ENCODE measurements at regions not wholly inside any gene's neighbourhood (a gene's known extent, or its start where the extent isn't known, plus 50 kb on each side); places are given as distances from the start of the nearest gene placed in this dataset.

DNA sequence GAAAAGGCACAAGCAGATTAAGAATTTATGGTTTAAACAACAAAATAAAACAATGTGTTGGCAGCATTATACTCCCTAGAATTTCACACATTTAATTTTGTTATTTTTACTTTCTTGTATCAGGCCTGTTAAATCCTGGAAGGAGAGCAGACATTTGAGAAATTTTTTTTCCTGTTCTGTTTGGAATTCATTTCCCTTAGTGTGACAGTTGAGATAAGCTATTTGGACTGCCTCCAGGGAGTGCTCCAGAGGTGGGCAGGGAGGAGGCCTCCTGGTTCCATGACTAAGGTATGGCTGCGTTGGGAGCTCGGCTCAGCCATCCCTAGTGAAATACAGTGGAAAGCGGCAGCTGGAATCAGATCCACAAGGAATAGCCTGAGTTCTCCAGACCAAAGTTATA is 185.7 kb downstream of the KCNRG start:
- Histone ChIP-seq H3K27me3 (no peaks in the 10 kb centered on the region), H3K9me3 (no peaks in the 10 kb centered on the region), H3K4me3 (ENCODE audit: low read depth, low read length) (no peak overlapping the region), H3K4me1 (peaks cover 21% of the 10 kb centered on the region), H3K36me3 (no peaks in the 10 kb centered on the region)
- TF ChIP-seq, protein P1, sequence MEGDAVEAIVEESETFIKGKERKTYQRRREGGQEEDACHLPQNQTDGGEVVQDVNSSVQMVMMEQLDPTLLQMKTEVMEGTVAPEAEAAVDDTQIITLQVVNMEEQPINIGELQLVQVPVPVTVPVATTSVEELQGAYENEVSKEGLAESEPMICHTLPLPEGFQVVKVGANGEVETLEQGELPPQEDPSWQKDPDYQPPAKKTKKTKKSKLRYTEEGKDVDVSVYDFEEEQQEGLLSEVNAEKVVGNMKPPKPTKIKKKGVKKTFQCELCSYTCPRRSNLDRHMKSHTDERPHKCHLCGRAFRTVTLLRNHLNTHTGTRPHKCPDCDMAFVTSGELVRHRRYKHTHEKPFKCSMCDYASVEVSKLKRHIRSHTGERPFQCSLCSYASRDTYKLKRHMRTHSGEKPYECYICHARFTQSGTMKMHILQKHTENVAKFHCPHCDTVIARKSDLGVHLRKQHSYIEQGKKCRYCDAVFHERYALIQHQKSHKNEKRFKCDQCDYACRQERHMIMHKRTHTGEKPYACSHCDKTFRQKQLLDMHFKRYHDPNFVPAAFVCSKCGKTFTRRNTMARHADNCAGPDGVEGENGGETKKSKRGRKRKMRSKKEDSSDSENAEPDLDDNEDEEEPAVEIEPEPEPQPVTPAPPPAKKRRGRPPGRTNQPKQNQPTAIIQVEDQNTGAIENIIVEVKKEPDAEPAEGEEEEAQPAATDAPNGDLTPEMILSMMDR (IDR thresholded peaks at IDR 0.05; ENCODE audit: low read depth, low read length): no peak
- peak; percentile 56 for DNase-seq

DNA sequence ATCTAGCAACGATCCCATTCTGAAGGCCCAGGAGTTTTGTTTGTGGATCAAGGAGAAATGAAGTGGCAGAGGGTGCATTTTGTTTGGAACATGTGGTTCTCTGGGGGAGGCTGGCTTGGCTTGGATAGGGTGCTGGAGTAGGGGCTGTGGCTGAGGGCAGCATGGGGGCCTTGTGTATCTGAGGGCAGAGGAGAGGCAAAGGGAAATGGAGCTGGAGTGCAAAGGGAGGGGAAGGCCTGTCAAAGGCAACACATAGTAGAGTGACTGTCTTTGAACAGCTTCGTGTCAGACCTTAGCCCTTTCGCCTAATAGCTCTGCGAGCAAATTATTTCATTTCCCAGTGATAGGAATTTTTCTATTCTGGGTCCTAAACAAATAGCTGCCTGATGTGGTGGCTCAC is 187.2 kb downstream of the KCNRG start:
- Histone ChIP-seq H3K4me3 (ENCODE audit: low read depth, low read length) (no peak overlapping the region), H3K9me3 (no peaks in the 10 kb centered on the region), H3K36me3 (no peaks in the 10 kb centered on the region), H3K4me1 (peaks cover 20% of the 10 kb centered on the region), H3K27me3 (no peaks in the 10 kb centered on the region)
- TF ChIP-seq, protein P1 (IDR thresholded peaks at IDR 0.05; ENCODE audit: low read depth, low read length): no peak
- no peak for DNase-seq

DNA sequence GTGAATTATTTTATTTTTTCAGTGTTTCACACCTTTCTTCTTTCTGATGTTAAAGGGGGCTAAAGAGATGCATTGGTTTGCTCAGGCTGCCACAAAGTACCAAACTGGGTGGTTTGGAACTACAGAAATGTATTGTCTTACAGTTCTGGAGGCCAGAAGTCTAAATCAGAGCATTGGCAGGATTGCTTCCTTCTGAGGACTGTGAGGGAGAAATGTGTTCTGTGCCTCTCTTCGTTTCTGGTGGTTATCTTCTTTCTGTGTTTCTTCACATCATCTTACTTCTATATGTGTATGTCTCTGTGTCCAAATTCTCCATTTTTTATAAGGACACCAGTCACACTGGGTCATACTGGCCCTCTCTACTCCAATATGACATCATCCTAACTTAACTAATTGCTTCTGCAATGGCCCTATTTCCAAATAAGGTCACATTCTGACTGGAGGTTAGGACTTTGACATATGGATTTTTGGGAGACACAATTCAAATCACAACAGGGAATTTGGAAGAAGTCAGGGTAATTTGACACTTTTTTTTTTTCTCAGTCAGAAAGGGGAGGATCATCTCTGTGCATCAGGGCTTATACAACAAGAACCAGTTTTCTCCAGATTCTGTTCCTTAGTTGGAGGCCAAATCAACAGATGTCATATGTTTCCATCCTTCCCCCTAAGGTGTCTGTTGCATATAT is 188.2 kb downstream of the KCNRG start:
- Histone ChIP-seq H3K4me1 (peaks cover 12% of the 10 kb centered on the region), H3K27me3 (no peaks in the 10 kb centered on the region), H3K9me3 (no peaks in the 10 kb centered on the region), H3K36me3 (no peaks in the 10 kb centered on the region), H3K4me3 (ENCODE audit: low read depth, low read length) (no peak overlapping the region)
- TF ChIP-seq, protein P1 (IDR thresholded peaks at IDR 0.05; ENCODE audit: low read depth, low read length): no peak
- DNase-seq: no peak

DNA sequence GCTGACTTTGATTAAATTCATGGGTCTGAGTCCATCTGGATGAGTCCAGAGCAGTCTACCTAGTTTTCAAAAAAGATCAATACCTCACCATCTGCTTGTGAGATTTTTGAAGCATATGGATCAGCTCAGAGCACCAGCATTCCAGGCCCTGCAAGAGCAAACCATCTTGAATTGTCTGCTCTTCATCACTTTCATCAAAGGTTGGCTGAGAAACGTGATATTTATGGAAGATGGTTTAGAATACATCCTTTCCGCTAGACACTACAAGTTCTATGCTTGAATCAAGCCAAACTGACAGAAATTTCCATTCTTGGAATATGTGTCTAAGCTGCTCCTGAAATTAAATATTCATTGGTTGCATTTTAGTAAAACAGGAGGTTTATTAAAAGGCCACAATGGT is 190.3 kb downstream of the KCNRG start:
- H3K4me1 ChIP-seq: peaks cover 15% of the 10 kb centered on the region; the same call in 1 of the 2 replicates
- TF ChIP-seq, protein P1 (IDR thresholded peaks at IDR 0.05; ENCODE audit: low read depth, low read length): no peak
- no peaks in the 10 kb centered on the region for H3K27me3 ChIP-seq
- H3K9me3 ChIP-seq: no peaks in the 10 kb centered on the region
- DNase-seq: no peak
- H3K36me3 ChIP-seq: no peaks in the 10 kb centered on the region
- H3K4me3 ChIP-seq (ENCODE audit: low read depth, low read length): no peak overlapping the region

DNA sequence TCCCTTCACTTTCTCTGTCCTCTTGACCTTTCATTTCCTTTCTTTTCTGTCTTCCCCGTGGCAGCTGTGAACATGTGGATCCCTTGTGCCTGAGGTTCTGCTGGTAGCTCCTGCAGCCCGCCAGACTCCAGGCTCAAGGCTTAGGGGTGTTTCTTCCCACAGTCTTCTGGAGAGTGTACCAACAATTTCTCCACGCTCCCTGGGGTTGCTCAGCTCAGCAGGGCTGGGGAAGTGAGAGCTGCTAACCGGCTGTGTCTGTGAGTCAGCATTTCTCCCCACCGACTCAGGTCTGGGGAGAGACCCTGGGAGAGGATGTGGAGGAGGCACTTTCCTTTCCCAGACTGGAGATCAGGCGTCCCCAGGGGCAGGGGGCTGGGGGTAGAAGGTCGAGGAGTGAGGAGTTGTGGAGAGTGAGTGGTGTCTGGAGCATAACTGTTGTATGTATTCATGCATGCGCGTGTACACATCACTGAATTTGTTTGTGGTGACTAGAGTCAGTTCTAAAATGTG is 193.6 kb downstream of the KCNRG start:
- Histone ChIP-seq H3K27me3 (no peaks in the 10 kb centered on the region), H3K4me1 (peaks cover 8% of the 10 kb centered on the region; the same call in 1 of the 2 replicates), H3K36me3 (no peaks in the 10 kb centered on the region), H3K9me3 (no peaks in the 10 kb centered on the region), H3K4me3 (ENCODE audit: low read depth, low read length) (peak overlapping the region; percentile 33)
- peak; percentile 58 for DNase-seq
- TF ChIP-seq, protein P1 (IDR thresholded peaks at IDR 0.05; ENCODE audit: low read depth, low read length): no peak

DNA sequence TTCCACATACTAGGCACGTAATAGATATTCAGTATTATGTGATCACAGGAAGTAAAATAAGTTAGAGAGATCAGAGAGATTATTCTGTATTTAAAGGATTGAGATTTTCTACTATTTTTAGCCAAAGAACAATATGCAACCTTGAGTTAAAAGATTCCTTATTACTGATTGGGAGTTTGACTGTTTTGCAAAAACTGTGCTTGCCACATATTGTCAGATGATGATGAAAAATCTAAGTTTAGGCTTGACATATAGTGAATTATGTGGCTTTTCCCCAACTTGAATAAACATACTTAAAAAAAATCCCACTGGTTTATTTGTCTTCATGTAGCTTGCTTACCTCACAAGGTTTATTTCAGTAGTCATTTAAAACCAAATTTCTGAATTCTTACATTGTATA is 194.4 kb downstream of the KCNRG start:
- no peaks in the 10 kb centered on the region for H3K36me3 ChIP-seq
- DNase-seq: no peak
- no peaks in the 10 kb centered on the region for H3K9me3 ChIP-seq
- H3K27me3 ChIP-seq: no peaks in the 10 kb centered on the region
- no peak overlapping the region for H3K4me3 ChIP-seq (ENCODE audit: low read depth, low read length)
- peaks cover 8% of the 10 kb centered on the region; the same call in 1 of the 2 replicates for H3K4me1 ChIP-seq
- TF ChIP-seq, protein P1 (IDR thresholded peaks at IDR 0.05; ENCODE audit: low read depth, low read length): no peak
